ENCODE measurements at regions not wholly inside any gene's neighbourhood (a gene's known extent, or its start where the extent isn't known, plus 50 kb on each side); places are given as distances from the start of the nearest gene placed in this dataset.
A peak's percentile ranks its signal among the peaks of the same experiment; 100 is the strongest.
"Not testable (repeated sequence)": the region's sequence is repeated elsewhere in the genome, so short reads cannot be mapped to it uniquely, and the experiment has no call there.

DNA sequence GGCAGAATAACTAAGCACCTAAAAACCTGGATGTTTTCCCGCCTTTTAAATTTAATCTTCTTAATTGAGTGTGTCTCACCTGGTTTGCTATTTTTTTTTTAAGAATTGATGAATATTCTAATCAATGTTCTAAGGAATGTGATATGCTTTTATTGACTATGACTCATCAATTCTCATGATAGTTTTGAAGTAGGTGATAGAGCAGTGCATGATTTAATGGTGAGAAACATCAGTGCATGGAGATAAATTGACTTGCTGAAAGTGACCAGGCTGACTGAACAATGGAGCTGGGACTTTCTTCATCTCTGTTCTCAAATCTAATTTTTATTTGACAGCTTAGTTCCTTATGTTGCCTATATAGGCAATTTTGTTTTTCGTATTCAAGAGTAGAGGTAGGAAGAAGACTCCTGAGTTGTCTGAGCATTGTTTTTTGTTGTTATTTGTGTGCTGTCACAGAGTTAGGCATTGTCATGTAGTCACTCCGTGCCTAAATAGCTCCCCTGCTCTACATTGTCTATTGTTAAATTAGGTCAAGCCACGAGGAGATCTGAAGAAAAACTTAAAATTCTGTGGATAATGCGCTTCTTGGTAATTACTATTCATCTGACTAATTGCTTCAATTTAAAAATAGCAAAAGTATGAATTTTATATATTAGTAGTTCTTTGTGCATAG, 59.0 kb upstream of the NUTM2F start:
- H2AFZ ChIP-seq (ENCODE audit: control insufficient read depth, low read length); H3K36me3 ChIP-seq (ENCODE audit: control insufficient read depth in 2 of 2, extremely low read depth in 1 of 2, insufficient read depth in 2 of 2, low read length in 2 of 2); dilution Hi-C loops (cut with MboI; ENCODE audit: extremely low pct_ligation_motif_present, low sequenced_read_pairs); DNase-seq (ENCODE audit: low read depth, low spot score); H3K9ac ChIP-seq (ENCODE audit: control insufficient read depth, extremely low read depth, insufficient read depth, low read length); H3K9me3 ChIP-seq (ENCODE audit: control insufficient read depth, low read depth, low read length); H3K27ac ChIP-seq (ENCODE audit: control insufficient read depth, insufficient read depth, low read length); H4K20me1 ChIP-seq (ENCODE audit: control insufficient read depth, extremely low read depth, insufficient read depth, low read length); FAIRE-seq; H3K9me1 ChIP-seq (ENCODE audit: control insufficient read depth, extremely low read depth, insufficient read depth, low read length); H3K4me3 ChIP-seq (ENCODE audit: control insufficient read depth in 2 of 3, extremely low read depth in 1 of 3, insufficient read depth in 2 of 3, low read depth in 1 of 3, low read length in 3 of 3); H3K4me1 ChIP-seq (ENCODE audit: control insufficient read depth, extremely low read depth, insufficient read depth, low read length); H3K4me2 ChIP-seq (ENCODE audit: control insufficient read depth, extremely low read depth, insufficient read depth, low read depth, low read length); H3K27me3 ChIP-seq (ENCODE audit: control insufficient read depth, extremely low read depth, insufficient read depth, low read length): not testable (repeated sequence)
- peaks cover 68% of the 10 kb centered on the region for H3K79me2 ChIP-seq (ENCODE audit: control insufficient read depth, insufficient read depth, low read length)

GRCh38 chr9:94388011-94388406, 59.6 kb upstream of the NUTM2F start:
- FAIRE-seq; H4K20me1 ChIP-seq (ENCODE audit: control insufficient read depth, extremely low read depth, insufficient read depth, low read length); DNase-seq (ENCODE audit: low read depth, low spot score); H2AFZ ChIP-seq (ENCODE audit: control insufficient read depth, low read length); H3K27ac ChIP-seq (ENCODE audit: control insufficient read depth, insufficient read depth, low read length); H3K9ac ChIP-seq (ENCODE audit: control insufficient read depth, extremely low read depth, insufficient read depth, low read length); H3K4me2 ChIP-seq (ENCODE audit: control insufficient read depth, extremely low read depth, insufficient read depth, low read depth, low read length); H3K9me3 ChIP-seq (ENCODE audit: control insufficient read depth, low read depth, low read length); H3K27me3 ChIP-seq (ENCODE audit: control insufficient read depth, extremely low read depth, insufficient read depth, low read length); H3K9me1 ChIP-seq (ENCODE audit: control insufficient read depth, extremely low read depth, insufficient read depth, low read length); H3K36me3 ChIP-seq (ENCODE audit: control insufficient read depth in 2 of 2, extremely low read depth in 1 of 2, insufficient read depth in 2 of 2, low read length in 2 of 2); H3K4me1 ChIP-seq (ENCODE audit: control insufficient read depth, extremely low read depth, insufficient read depth, low read length); H3K4me3 ChIP-seq (ENCODE audit: control insufficient read depth in 2 of 3, extremely low read depth in 1 of 3, insufficient read depth in 2 of 3, low read depth in 1 of 3, low read length in 3 of 3); dilution Hi-C loops (cut with MboI; ENCODE audit: extremely low pct_ligation_motif_present, low sequenced_read_pairs): not testable (repeated sequence)
- peaks cover 65% of the 10 kb centered on the region for H3K79me2 ChIP-seq (ENCODE audit: control insufficient read depth, insufficient read depth, low read length)

DNA sequence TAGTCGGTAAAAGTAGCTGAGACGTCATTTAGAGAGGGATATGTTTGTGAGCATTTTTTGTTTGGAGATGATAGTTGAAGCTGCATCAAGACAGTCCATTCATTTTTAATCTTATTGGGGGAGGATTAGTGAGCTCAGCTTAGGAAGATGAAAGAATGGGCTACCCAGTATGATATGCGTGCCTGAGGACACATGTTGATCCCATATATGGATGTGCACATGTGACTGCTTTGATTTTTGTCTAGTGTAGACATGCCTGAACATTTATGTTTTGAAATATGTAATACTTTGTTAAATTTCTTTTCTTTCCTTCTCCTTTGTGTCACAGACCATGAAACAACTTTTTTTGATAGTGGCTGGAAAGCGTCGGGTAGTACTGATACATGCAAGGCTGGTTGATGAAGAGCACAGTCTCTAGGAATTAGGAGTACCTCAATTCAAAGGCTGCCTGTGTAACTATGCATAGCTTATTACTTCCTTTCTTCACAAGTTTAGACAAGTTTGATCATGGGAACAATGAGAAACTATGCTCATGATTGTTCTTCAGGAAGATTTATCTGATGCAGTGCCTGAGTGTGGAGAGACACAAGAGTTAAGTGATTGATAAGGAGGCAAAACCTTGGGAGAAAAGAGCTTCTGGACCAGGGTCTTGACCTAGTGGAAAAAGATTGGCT, 62.1 kb upstream of the NUTM2F start:
- H3K9me3 ChIP-seq (ENCODE audit: control insufficient read depth, low read depth, low read length); H3K36me3 ChIP-seq (ENCODE audit: control insufficient read depth in 2 of 2, extremely low read depth in 1 of 2, insufficient read depth in 2 of 2, low read length in 2 of 2); dilution Hi-C loops (cut with MboI; ENCODE audit: extremely low pct_ligation_motif_present, low sequenced_read_pairs); H3K4me1 ChIP-seq (ENCODE audit: control insufficient read depth, extremely low read depth, insufficient read depth, low read length); H4K20me1 ChIP-seq (ENCODE audit: control insufficient read depth, extremely low read depth, insufficient read depth, low read length); H3K27me3 ChIP-seq (ENCODE audit: control insufficient read depth, extremely low read depth, insufficient read depth, low read length); H3K9ac ChIP-seq (ENCODE audit: control insufficient read depth, extremely low read depth, insufficient read depth, low read length); DNase-seq (ENCODE audit: low read depth, low spot score); H3K9me1 ChIP-seq (ENCODE audit: control insufficient read depth, extremely low read depth, insufficient read depth, low read length); H3K4me3 ChIP-seq (ENCODE audit: control insufficient read depth in 2 of 3, extremely low read depth in 1 of 3, insufficient read depth in 2 of 3, low read depth in 1 of 3, low read length in 3 of 3): not testable (repeated sequence)
- peak overlapping the region; percentile 58 for H3K27ac ChIP-seq (ENCODE audit: control insufficient read depth, insufficient read depth, low read length)
- H2AFZ ChIP-seq (ENCODE audit: control insufficient read depth, low read length): peak overlapping the region; percentile 44
- H3K4me2 ChIP-seq (ENCODE audit: control insufficient read depth, extremely low read depth, insufficient read depth, low read depth, low read length): peak overlapping the region; percentile 71
- peak; percentile 99 for FAIRE-seq
- peaks cover 50% of the 10 kb centered on the region for H3K79me2 ChIP-seq (ENCODE audit: control insufficient read depth, insufficient read depth, low read length)

DNA sequence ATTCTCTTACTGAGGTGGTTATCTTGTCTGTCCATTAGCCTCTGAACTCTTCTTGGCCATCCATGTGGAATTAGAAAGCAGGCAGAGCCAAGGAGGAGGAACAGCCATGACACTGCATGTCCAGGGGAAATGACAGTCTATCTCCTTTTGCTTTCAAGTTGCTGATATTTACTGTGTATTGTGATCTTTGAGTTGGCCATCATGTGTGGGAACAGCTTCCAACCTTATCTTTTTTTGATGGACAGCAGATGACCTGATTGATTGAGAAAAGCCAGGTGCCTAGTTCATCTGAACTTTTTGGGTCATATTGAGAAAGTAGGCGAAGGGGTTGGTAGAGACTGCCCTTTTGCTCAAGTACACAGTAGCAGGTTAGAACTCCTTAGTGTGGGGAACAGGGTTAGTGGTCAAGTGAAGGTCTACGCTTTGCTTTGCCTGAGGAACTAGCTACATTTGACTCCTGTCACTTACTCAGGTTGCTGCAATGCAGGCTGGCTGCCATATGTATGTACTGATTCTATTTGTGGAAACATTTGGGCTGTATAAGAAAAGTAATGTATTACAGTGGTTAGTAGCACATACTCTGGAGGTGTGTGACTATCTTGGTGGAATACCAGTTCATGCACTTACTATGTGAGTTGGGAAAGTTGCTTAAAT, 64.7 kb upstream of the NUTM2F start:
- H4K20me1 ChIP-seq (ENCODE audit: control insufficient read depth, extremely low read depth, insufficient read depth, low read length); H3K9ac ChIP-seq (ENCODE audit: control insufficient read depth, extremely low read depth, insufficient read depth, low read length); H3K9me3 ChIP-seq (ENCODE audit: control insufficient read depth, low read depth, low read length); DNase-seq (ENCODE audit: low read depth, low spot score); H3K4me1 ChIP-seq (ENCODE audit: control insufficient read depth, extremely low read depth, insufficient read depth, low read length); dilution Hi-C loops (cut with MboI; ENCODE audit: extremely low pct_ligation_motif_present, low sequenced_read_pairs); H2AFZ ChIP-seq (ENCODE audit: control insufficient read depth, low read length); H3K27me3 ChIP-seq (ENCODE audit: control insufficient read depth, extremely low read depth, insufficient read depth, low read length); H3K36me3 ChIP-seq (ENCODE audit: control insufficient read depth in 2 of 2, extremely low read depth in 1 of 2, insufficient read depth in 2 of 2, low read length in 2 of 2); H3K9me1 ChIP-seq (ENCODE audit: control insufficient read depth, extremely low read depth, insufficient read depth, low read length); H3K4me3 ChIP-seq (ENCODE audit: control insufficient read depth in 2 of 3, extremely low read depth in 1 of 3, insufficient read depth in 2 of 3, low read depth in 1 of 3, low read length in 3 of 3); H3K4me2 ChIP-seq (ENCODE audit: control insufficient read depth, extremely low read depth, insufficient read depth, low read depth, low read length); H3K27ac ChIP-seq (ENCODE audit: control insufficient read depth, insufficient read depth, low read length): not testable (repeated sequence)
- peaks cover 43% of the 10 kb centered on the region for H3K79me2 ChIP-seq (ENCODE audit: control insufficient read depth, insufficient read depth, low read length)
- FAIRE-seq: peak; percentile 51

All from keratinocyte (primary cell).